ENCODE measurements at regions not wholly inside any gene's neighbourhood (a gene's known extent, or its start where the extent isn't known, plus 50 kb on each side); places are given as distances from the start of the nearest gene placed in this dataset.

DNA sequence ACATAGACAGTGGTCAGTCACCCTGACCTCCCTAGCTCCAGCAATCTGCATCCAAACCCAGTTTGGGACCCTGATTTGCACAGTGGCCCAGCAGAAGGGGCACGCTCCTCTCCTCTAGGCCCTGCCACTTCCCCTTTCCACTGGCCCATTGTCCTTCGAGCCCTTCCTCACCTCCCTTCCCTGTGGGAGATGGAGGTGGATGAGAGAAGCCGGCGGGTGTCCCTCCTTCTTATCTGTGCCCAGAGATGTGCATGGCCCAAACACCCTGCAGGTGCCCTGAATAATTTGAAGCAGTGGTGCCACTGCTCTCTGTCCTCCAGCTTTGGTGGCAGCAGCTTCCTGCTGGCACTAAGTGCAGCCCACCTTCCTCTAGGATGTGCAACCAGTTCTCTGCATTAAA is 140.0 kb downstream of the BARX1 start:
- intact Hi-C loops (cut with DNase I; ENCODE audit: low total_unique reads): no loop called here
- peaks cover 0 to 35% of the 10 kb centered on the region in 2 donors for H3K27me3 ChIP-seq

DNA sequence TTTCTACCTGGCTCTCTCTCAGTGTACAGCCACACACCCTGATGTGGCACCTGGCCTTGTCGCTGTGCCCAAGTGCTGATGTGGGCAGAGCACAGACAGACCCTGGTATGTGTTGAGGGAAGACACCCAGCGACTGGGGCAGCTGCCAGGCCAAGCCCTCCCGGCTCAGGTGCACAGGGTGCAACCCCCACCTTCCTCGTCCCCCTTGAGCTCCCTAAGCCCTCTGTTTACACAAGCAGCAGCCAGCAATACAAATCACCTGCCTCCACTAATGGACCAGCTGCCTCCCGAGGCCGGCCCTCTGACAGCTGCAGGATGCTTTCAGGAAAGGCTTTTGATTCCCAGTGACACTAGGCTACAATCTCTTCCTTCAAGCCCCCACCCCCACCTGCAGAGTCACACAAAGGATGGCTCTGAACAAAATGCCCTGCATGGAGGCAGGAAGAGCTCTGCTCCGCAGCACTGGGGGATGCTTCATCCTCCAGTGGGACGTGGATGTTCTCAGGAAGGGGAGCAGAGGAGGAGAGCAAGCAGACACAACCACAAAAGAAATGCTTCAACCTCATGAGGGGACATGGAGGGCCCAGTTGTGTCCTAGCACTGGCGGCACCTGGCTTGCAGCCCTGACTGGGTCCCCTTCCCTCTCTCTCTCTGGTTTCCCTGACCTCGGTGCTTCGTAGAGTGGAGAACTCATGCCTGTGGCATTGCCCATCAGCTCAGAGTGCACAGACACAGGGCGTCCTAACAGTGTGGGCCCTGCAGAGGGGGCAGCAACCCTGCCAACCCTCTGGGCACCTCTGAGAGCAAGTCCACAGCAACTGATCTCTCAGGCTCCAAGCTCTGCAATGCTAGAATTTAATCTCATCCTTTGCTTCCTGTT is 140.8 kb downstream of the BARX1 start:
- Histone ChIP-seq H3K4me3 (no peak overlapping the region), H3K36me3 (no peaks in the 10 kb centered on the region), H3K4me1 (no peaks in the 10 kb centered on the region), H3K27me3 (peaks cover 0 to 33% of the 10 kb centered on the region in 2 donors), H3K9me3 (peaks cover 0 to 8% of the 10 kb centered on the region in 2 donors), H3K27ac (no peak overlapping the region)
- no peak for TF ChIP-seq POLR2A (IDR thresholded peaks at IDR 0.05)
- TF ChIP-seq POLR2AphosphoS5 (IDR thresholded peaks at IDR 0.05): no peak
- TF ChIP-seq, protein P1, sequence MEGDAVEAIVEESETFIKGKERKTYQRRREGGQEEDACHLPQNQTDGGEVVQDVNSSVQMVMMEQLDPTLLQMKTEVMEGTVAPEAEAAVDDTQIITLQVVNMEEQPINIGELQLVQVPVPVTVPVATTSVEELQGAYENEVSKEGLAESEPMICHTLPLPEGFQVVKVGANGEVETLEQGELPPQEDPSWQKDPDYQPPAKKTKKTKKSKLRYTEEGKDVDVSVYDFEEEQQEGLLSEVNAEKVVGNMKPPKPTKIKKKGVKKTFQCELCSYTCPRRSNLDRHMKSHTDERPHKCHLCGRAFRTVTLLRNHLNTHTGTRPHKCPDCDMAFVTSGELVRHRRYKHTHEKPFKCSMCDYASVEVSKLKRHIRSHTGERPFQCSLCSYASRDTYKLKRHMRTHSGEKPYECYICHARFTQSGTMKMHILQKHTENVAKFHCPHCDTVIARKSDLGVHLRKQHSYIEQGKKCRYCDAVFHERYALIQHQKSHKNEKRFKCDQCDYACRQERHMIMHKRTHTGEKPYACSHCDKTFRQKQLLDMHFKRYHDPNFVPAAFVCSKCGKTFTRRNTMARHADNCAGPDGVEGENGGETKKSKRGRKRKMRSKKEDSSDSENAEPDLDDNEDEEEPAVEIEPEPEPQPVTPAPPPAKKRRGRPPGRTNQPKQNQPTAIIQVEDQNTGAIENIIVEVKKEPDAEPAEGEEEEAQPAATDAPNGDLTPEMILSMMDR (IDR thresholded peaks at IDR 0.05): no peak
- intact Hi-C loops (cut with DNase I; ENCODE audit: low total_unique reads): no loop called here
- DNase-seq (ENCODE audit: low spot score in 2 of 2): no peak

More for the DNA sequence above, 140.0 kb downstream of the BARX1 start:
- H3K4me1 ChIP-seq: no peaks in the 10 kb centered on the region
- no peaks in the 10 kb centered on the region for H3K36me3 ChIP-seq
- DNase-seq (ENCODE audit: low spot score in 2 of 2): no peak
- H3K27ac ChIP-seq: no peak overlapping the region
- H3K4me3 ChIP-seq: no peak overlapping the region
- peaks cover 0 to 8% of the 10 kb centered on the region in 2 donors for H3K9me3 ChIP-seq
- TF ChIP-seq POLR2AphosphoS5 (IDR thresholded peaks at IDR 0.05): no peak
- TF ChIP-seq, protein P1 (IDR thresholded peaks at IDR 0.05): no peak
- no peak for TF ChIP-seq POLR2A (IDR thresholded peaks at IDR 0.05)

DNA sequence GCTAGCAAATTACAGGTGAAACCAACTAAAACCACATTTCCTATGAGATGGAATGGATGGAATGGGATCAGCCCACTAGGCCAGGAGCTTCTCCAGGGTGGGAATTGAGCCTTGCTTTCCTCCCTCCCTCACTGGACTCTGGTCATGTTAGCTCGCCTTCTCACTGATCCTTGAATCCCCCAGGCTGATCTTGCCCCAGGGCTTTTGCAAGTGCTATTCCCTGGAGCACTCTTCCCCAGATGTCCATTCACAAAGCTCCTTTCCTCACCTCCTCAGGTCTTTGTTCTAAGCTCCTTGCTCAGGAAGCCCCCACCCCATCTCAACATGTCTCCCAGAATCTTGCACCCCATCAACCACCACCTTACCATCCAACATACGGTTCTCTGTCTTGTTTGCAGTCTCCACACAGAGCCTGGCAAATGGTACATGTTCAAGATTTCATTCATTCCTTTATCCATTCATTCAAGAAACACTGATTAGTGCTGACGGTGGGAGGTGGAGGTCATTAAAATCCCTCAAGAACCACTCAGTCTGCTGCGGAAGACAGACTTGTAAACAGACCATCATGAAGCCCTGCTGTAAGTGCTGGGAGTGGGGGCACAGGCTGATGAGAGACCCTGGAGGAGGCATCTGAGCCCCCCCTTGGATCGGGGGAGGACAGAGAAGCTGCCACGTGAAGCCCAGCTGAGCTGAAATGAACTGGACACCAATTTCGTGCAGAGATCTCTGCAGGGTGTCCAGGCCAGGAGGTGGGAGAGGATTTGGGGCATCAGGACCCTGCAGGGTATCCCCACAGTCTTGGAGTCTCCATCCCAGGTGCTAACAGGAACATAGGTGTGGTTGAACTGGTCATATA is 141.7 kb downstream of the BARX1 start:
- H3K36me3 ChIP-seq: no peaks in the 10 kb centered on the region
- H3K27me3 ChIP-seq: peaks cover 0 to 26% of the 10 kb centered on the region in 2 donors
- no peak overlapping the region for H3K27ac ChIP-seq
- H3K4me1 ChIP-seq: no peaks in the 10 kb centered on the region
- TF ChIP-seq, protein P1 (IDR thresholded peaks at IDR 0.05): no peak
- no peak for TF ChIP-seq POLR2AphosphoS5 (IDR thresholded peaks at IDR 0.05)
- no peak for TF ChIP-seq POLR2A (IDR thresholded peaks at IDR 0.05)
- no peak overlapping the region for H3K4me3 ChIP-seq
- intact Hi-C loops (cut with DNase I; ENCODE audit: low total_unique reads): no loop called here
- no peak for DNase-seq (ENCODE audit: low spot score in 2 of 2)
- peaks cover 0 to 8% of the 10 kb centered on the region in 2 donors for H3K9me3 ChIP-seq

DNA sequence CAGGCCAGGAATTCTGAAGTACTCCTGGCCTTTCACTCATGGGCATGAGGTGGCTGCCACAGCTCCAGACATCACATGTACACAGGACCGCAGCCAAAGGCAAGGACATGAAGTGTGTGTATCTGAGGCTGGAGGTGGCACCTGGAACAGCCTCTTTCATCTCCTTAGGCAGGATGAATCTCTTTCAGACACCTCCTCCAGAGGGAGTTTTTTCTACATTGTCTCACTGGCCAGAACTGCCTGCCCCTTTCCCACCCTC is 142.8 kb downstream of the BARX1 start:
- Histone ChIP-seq H3K4me3 (no peak overlapping the region), H3K4me1 (no peaks in the 10 kb centered on the region), H3K27ac (no peak overlapping the region), H3K27me3 (peaks cover 0 to 26% of the 10 kb centered on the region in 2 donors), H3K9me3 (peaks cover 0 to 8% of the 10 kb centered on the region in 2 donors), H3K36me3 (no peaks in the 10 kb centered on the region)
- no peak for DNase-seq (ENCODE audit: low spot score in 2 of 2)
- intact Hi-C loops (cut with DNase I; ENCODE audit: low total_unique reads): no loop called here
- TF ChIP-seq, protein P1 (IDR thresholded peaks at IDR 0.05): no peak
- TF ChIP-seq POLR2AphosphoS5 (IDR thresholded peaks at IDR 0.05) (no peak), POLR2A (IDR thresholded peaks at IDR 0.05) (no peak)

Data from breast epithelium (tissue), 4 donors.